Kidney (tissue), 13 donors: ENCODE measurements at regions not wholly inside any gene's neighbourhood (a gene's known extent, or its start where the extent isn't known, plus 50 kb on each side); places are given as distances from the start of the nearest gene placed in this dataset.

Experiments used
- DNase-seq, 5 donors: peaks; one replicate each; pipeline ENCODE4 v3.0.0-alpha.2; 2013 to 2020
- FAIRE-seq: peaks from 2 replicates; lab custom pipeline; 2012; peaks lifted over from hg19 to GRCh38; lab: Jason Lieb, UNC
- H3K27ac ChIP-seq, 2 donors: one replicate each; pipeline ENCODE4 v1.7.0; 2013; ENCODE audit warnings: low read depth in 2 of 2, low read length in 2 of 2, inconsistent platforms in 1 of 2
- H3K27me3 ChIP-seq: one replicate; pipeline ENCODE4 v1.7.1; 2013; ENCODE audit warnings: low read length, inconsistent platforms; ENCODE audit not compliant: control insufficient read depth, insufficient read depth
- H3K36me3 ChIP-seq, 3 donors: one replicate each; pipeline versions ENCODE4 v1.7.0 to v1.7.1; 2013; ENCODE audit warnings: low read length in 3 of 3, control low read depth in 1 of 3, inconsistent platforms in 1 of 3; ENCODE audit not compliant: insufficient read depth in 3 of 3, control insufficient read depth in 2 of 3
- H3K4me1 ChIP-seq, 3 donors: one replicate each; pipeline versions ENCODE4 v1.7.0 to v1.7.1; 2013; ENCODE audit warnings: low read length in 3 of 3, inconsistent platforms in 1 of 3, low read depth in 1 of 3; ENCODE audit not compliant: control insufficient read depth in 2 of 3, insufficient read depth in 2 of 3
- H3K4me3 ChIP-seq, 3 donors: one replicate each; pipeline versions ENCODE4 v1.7.0 to v1.8.1; 2013; ENCODE audit warnings: low read length in 3 of 3, control low read depth in 1 of 3, inconsistent platforms in 1 of 3
- H3K9ac ChIP-seq, 3 donors: one replicate each; pipeline versions ENCODE4 v1.7.0 to v1.7.1; 2013; ENCODE audit warnings: low read length in 3 of 3, control low read depth in 1 of 3, inconsistent platforms in 1 of 3
- H3K9me3 ChIP-seq, 3 donors: one replicate each; pipeline versions ENCODE4 v1.7.0 to v1.7.1; 2013; ENCODE audit warnings: low read length in 3 of 3, control low read depth in 1 of 3, inconsistent platforms in 1 of 3; ENCODE audit not compliant: control insufficient read depth in 2 of 3, insufficient read depth in 1 of 3
- CTCF ChIP-seq: IDR thresholded peaks from 3 replicates; pipeline ENCODE4 v1.5.1; 2012; ENCODE audit warnings: mild to moderate bottlenecking, moderate library complexity, borderline replicate concordance; ENCODE audit not compliant: insufficient read depth; ENCODE audit errors: extremely low read depth
- intact Hi-C: fragments of 100-400 bp; cut with DNase I; formaldehyde crosslinking; loops from one replicate; pipeline ENCODE4 v1.11.1; 2022
- donor health status: control.
- donor health status: control.
- donor health status: control.
- donor health status: control.
- donor health status: control.
- donor health status: DM: yes; HTN: yes; CAD: no.
- donor health status: Normal renal cell carcinoma (clear cell type).

GRCh38 chr10:131548176-131548575, 236.7 kb upstream of the TCERG1L start:
- DNase-seq (no peak), FAIRE-seq (no peak)
- intact Hi-C loops = no loop called here
- Histone ChIP-seq H3K27me3 (no peaks in the 10 kb centered on the region), H3K4me1 (no peaks in the 10 kb centered on the region), H3K9ac (no peak overlapping the region), H3K9me3 (no peaks in the 10 kb centered on the region), H3K36me3 (no peaks in the 10 kb centered on the region), H3K4me3 (no peak overlapping the region), H3K27ac (no peak overlapping the region)
- TF ChIP-seq CTCF = no peak

- H3K27ac ChIP-seq = no peak overlapping the region
- no peaks in the 10 kb centered on the region for H3K36me3 ChIP-seq
- no peak for TF ChIP-seq CTCF
- H3K4me3 ChIP-seq = no peak overlapping the region
- H3K9me3 ChIP-seq = no peaks in the 10 kb centered on the region
- intact Hi-C loops = no loop called here
- no peak for FAIRE-seq
- H3K4me1 ChIP-seq = no peaks in the 10 kb centered on the region
- DNase-seq = no peak
- H3K9ac ChIP-seq = no peak overlapping the region
- H3K27me3 ChIP-seq = no peaks in the 10 kb centered on the region
Measured at GRCh38 chr10:131549116-131549515, 237.6 kb upstream of the TCERG1L start.

GRCh38 chr10:131553121-131553520, 241.6 kb upstream of the TCERG1L start:
- no peak for FAIRE-seq

More at GRCh38 chr10:131553121-131553520, 241.6 kb upstream of the TCERG1L start:
- Histone ChIP-seq H3K9me3 (no peaks in the 10 kb centered on the region), H3K27ac (no peak overlapping the region), H3K4me1 (no peaks in the 10 kb centered on the region), H3K36me3 (no peaks in the 10 kb centered on the region), H3K27me3 (no peaks in the 10 kb centered on the region), H3K4me3 (no peak overlapping the region), H3K9ac (no peak overlapping the region)
- TF ChIP-seq CTCF = no peak
- no peak for DNase-seq
- intact Hi-C loops = no loop called here
